ENCODE measurements at regions not wholly inside any gene's neighbourhood (a gene's known extent, or its start where the extent isn't known, plus 50 kb on each side); places are given as distances from the start of the nearest gene placed in this dataset.

DNA sequence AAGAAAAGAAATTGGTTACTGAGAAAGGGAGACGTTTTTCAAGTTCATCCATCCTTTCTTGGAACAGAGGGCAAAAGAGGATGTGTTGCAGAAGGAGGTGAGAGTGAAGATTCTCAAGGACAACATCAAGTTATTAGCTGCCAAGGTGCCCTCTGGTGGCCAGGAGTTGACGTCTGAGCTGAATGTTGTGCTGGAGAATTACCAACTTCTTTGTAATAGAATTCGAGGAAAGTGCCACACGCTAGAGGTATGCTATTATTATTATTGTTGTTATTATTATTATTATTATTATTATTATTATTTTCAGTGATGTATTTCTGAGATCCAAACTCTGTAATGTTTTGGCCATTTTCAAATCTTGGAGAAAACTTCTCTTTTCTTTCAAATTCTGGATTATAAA lies 197.0 kb downstream of the UTRN start:
- TF ChIP-seq, protein P1, sequence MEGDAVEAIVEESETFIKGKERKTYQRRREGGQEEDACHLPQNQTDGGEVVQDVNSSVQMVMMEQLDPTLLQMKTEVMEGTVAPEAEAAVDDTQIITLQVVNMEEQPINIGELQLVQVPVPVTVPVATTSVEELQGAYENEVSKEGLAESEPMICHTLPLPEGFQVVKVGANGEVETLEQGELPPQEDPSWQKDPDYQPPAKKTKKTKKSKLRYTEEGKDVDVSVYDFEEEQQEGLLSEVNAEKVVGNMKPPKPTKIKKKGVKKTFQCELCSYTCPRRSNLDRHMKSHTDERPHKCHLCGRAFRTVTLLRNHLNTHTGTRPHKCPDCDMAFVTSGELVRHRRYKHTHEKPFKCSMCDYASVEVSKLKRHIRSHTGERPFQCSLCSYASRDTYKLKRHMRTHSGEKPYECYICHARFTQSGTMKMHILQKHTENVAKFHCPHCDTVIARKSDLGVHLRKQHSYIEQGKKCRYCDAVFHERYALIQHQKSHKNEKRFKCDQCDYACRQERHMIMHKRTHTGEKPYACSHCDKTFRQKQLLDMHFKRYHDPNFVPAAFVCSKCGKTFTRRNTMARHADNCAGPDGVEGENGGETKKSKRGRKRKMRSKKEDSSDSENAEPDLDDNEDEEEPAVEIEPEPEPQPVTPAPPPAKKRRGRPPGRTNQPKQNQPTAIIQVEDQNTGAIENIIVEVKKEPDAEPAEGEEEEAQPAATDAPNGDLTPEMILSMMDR (IDR thresholded peaks at IDR 0.05): peak; percentile 80
- no peak for TF ChIP-seq ZFX (IDR thresholded peaks at IDR 0.05; ENCODE audit: borderline replicate concordance)

All from 22Rv1 (cell line).